Activated naive CD4-positive, alpha-beta T cell treated with anti-CD3 and anti-CD28 coated beads for 36 hours (primary cell): ENCODE measurements at regions not wholly inside any gene's neighbourhood (a gene's known extent, or its start where the extent isn't known, plus 50 kb on each side); places are given as distances from the start of the nearest gene placed in this dataset.

Source experiments
- CTCF ChIA-PET: fragments of 350-600 bp; sonication (Branson Sonifier 250); formaldehyde crosslinking; loops from one replicate; lab custom pipeline; 2021; ENCODE audit warnings: antibody characterized with exemption; lab: Charles Lee
- DNase-seq: peaks from one replicate; pipeline ENCODE4 v3.0.0-alpha.2; 2020
- H3K27ac Mint-ChIP-seq: one replicate; pipeline ENCODE4 v1.8.0; 2021; ENCODE audit warnings: mild to moderate bottlenecking, mixed read lengths
- H3K27me3 Mint-ChIP-seq: one replicate; pipeline ENCODE4 v1.8.0; 2021; ENCODE audit warnings: low read depth, mixed read lengths
- H3K36me3 Mint-ChIP-seq: one replicate; pipeline ENCODE4 v1.8.0; 2021; ENCODE audit warnings: low read depth, mixed read lengths
- H3K4me1 Mint-ChIP-seq: one replicate; pipeline ENCODE4 v1.8.0; 2021; ENCODE audit warnings: low read depth, mixed read lengths
- H3K4me3 Mint-ChIP-seq: one replicate; pipeline ENCODE4 v1.8.0; 2021; ENCODE audit warnings: mild to moderate bottlenecking, moderate library complexity, mixed read lengths
- H3K9me3 Mint-ChIP-seq: one replicate; pipeline ENCODE4 v1.8.0; 2021; ENCODE audit warnings: mixed read lengths
- intact Hi-C: fragments of 100-400 bp; cut with micrococcal nuclease; formaldehyde crosslinking; loops from one replicate; pipeline ENCODE4 v1.15.1; 2023

DNA sequence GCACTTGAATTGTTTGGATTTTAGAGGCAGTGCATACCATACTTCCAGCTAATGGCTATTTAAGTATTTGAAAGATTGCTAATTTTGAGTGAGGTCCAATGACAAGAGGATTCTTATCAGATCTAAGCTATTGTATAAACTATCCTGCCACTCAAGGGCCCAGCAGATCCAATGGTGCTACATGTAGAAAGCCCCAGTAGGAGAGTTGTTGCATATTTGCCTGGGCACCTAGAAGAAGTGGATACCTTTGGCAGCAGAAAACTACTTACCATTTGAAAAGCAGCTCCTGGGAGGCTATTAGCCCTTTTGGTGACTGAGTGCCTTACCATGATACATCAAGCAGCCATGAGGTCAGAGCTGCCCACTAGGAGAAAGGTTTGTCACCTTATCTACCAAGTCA is 447.3 kb downstream of the C4orf33 start:
- CTCF ChIA-PET: no interaction called here
- intact Hi-C loops: no loop called here
- H3K27ac Mint-ChIP-seq: no peak overlapping the region
- H3K9me3 Mint-ChIP-seq: no peaks in the 10 kb centered on the region
- H3K36me3 Mint-ChIP-seq: no peaks in the 10 kb centered on the region
- H3K4me1 Mint-ChIP-seq: no peaks in the 10 kb centered on the region
- DNase-seq: no peak
- no peaks in the 10 kb centered on the region for H3K27me3 Mint-ChIP-seq
- H3K4me3 Mint-ChIP-seq: no peak overlapping the region

DNA sequence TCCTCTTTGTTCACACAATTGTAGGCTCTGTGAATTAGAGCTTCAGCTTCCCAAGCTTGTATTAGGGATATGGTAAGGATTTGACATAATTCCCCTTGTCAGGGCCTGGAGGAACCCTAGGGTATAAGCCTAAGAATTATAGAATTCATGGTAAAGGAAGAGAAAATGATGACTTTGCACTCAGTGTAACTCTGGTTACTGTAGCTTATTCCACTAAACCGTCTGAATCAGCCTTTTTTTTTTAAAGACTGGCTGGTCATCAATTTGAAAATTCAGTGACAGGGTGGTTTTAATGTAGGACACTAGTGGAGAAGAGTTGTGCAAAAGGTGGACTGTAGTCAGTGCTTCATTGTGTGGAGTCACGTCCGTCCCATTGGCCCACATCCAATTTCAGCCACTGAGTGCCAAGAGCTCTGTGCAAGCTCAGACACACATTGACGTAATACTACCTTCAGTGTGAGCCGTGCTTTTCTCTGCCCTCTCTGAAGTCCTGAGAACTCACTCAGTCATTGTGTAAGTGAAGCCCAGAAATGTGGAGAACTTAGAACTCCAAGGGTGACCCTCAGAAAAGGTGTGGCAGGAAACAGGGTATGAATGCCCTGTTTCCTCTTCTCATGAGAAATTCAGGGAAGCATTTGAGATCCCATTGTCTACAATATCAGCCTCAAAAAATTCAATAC is 449.8 kb downstream of the C4orf33 start:
- Mint-ChIP-seq H3K4me3 (no peak overlapping the region), H3K27me3 (no peaks in the 10 kb centered on the region), H3K4me1 (no peaks in the 10 kb centered on the region), H3K36me3 (no peaks in the 10 kb centered on the region), H3K27ac (no peak overlapping the region), H3K9me3 (no peaks in the 10 kb centered on the region)
- CTCF ChIA-PET: interaction anchor here (0.6 kb wide), 1 partner anchor 596 kb away, joined by 4 read pairs; no protein-coding TSS in a partner anchor
- intact Hi-C loops: no loop called here
- no peak for DNase-seq

DNA sequence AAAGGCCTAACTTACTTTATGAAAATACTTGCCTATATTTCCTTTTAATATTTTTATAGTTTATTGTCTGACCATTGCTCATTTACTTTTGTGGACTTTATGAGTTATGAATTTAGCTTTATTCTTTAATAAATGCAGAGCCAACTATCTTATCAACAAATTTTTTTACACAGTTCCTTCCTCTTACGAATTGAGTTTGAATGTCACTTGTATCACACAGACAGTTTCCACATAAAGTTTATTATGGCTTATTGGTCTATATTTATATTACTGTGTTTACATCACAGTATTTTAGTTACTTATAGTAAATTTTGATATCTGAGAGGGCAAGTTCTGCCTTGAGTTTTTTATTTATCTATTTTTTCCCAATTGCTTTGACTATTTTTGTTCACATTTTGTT is 450.6 kb downstream of the C4orf33 start:
- CTCF ChIA-PET: no interaction called here
- no peaks in the 10 kb centered on the region for H3K36me3 Mint-ChIP-seq
- no peak overlapping the region for H3K4me3 Mint-ChIP-seq
- DNase-seq: no peak
- no peaks in the 10 kb centered on the region for H3K27me3 Mint-ChIP-seq
- no peaks in the 10 kb centered on the region for H3K9me3 Mint-ChIP-seq
- H3K4me1 Mint-ChIP-seq: no peaks in the 10 kb centered on the region
- intact Hi-C loops: no loop called here
- no peak overlapping the region for H3K27ac Mint-ChIP-seq

DNA sequence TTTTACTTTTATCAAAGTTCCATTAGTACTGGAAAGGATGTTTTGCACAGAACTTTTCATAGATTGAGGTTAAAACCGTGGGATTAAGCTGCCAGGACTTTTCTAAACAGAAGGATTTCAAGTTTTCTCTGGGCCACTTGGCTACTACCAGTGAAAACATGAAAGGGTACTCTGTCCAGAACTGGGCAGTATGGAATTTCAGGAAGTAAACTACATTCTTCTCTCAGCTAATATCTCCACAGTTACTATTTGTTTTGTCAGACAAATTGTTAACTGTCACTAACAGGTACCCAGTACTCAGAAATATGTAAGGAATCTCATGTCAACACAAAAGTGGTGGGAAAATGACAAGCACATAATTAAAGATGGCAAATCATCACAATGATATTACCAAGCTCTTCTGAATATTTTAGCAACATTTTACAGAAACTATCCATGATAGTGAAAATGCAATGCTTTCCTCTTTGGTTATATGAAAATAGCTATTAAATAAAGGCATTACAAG is 454.4 kb downstream of the C4orf33 start:
- Mint-ChIP-seq H3K27ac (no peak overlapping the region), H3K4me3 (no peak overlapping the region), H3K9me3 (no peaks in the 10 kb centered on the region), H3K36me3 (no peaks in the 10 kb centered on the region), H3K27me3 (no peaks in the 10 kb centered on the region), H3K4me1 (no peaks in the 10 kb centered on the region)
- DNase-seq: no peak
- intact Hi-C loops: no loop called here
- CTCF ChIA-PET: no interaction called here

DNA sequence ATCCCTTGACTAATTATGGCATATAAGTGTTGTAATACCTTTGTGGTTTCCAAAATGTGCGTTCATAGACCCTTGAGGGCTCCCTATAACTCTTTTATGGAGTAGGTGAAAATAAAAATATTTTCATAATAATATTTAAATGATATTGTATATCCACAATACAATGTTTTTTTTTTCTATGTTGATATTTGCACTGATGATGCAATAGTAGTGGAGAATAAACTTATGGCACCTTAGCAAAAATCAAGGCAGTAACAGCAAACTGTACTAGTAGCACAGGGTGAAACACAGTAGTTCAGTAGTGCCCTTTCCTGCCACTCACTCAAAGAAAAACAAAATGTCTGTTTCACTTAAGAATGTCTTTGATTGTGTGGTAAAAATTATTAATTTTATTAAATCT is 465.3 kb downstream of the C4orf33 start:
- Mint-ChIP-seq H3K9me3 (no peaks in the 10 kb centered on the region), H3K27me3 (no peaks in the 10 kb centered on the region), H3K4me1 (no peaks in the 10 kb centered on the region), H3K36me3 (no peaks in the 10 kb centered on the region), H3K4me3 (no peak overlapping the region), H3K27ac (no peak overlapping the region)
- intact Hi-C loops: no loop called here
- CTCF ChIA-PET: no interaction called here
- no peak for DNase-seq

DNA sequence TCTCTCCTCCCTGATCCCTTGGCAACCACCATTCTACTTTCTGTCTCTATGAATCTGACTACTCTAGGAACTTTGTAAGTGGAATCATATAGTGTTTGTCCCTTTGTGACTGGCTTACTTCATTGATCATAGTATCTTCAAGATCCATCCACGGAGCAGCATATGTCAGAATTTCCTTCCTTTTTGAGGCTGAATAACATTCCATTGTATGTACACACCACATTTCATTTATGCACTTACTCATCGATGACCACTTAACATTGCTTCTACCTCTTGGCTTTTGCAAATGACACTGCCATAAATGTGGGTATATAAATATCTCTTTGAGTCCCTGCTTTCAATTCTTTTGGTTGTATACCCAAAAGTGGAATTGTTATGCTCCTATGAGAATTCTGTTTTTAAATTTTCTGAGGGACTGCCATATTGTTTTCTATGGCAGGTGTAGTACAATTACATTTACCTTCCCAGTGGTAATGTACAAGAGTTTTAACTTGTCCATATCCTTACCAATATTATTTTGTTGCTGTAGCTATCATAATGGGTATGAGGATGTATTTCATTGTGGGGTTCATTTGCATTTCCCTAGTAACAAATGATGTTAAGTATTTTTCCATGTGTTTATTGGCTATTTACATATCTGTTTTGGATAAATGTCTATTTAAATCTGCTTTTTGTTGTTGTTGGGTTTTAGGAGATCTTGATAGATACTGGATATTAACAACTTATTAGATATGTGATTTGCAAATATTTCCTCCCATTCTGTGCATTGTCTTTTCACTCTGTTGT is 466.1 kb downstream of the C4orf33 start:
- H3K4me1 Mint-ChIP-seq: no peaks in the 10 kb centered on the region
- intact Hi-C loops: no loop called here
- CTCF ChIA-PET: no interaction called here

DNA sequence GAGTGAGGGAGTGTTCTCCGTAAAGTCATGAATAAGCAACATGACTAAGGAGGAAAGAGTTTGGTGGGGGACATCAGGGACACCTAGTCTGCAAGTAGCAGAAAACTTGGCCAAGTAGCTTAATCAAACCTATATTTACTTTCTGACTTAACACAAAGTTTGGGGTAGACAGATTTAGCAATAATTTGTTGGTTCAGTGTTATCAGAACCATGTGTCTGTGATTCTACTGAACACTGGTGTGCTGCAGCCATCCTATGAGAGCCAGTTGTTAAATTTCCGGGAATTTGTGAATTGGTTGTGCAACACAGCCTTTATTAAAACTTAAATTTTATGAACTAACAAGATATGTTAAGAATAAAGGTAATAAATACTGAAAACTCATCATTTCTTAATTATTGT is 469.3 kb downstream of the C4orf33 start:
- CTCF ChIA-PET: no interaction called here

More for the DNA sequence above, 466.1 kb downstream of the C4orf33 start:
- no peak for DNase-seq
- Mint-ChIP-seq H3K4me3 (no peak overlapping the region), H3K9me3 (no peaks in the 10 kb centered on the region), H3K27me3 (no peaks in the 10 kb centered on the region), H3K36me3 (no peaks in the 10 kb centered on the region), H3K27ac (no peak overlapping the region)

DNA sequence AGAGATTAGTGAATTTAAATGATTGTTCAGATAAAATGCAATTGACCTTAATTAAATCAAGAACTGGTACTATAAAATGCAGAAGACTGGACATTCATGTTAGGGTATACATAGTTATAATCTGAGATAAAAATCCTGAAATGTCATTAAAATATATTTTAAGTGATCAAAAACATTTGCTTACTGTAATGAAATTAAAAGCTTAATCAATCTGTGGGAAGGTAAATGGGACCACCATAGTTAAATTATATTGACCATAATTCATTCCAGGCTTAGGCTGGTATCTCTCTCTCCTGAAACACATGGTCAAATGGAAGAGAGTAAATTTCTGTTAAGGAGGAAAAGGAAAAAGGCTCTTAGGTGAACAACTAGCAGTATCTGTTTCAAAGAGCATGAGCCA is 474.4 kb downstream of the C4orf33 start:
- H3K27ac Mint-ChIP-seq: no peak overlapping the region
- H3K36me3 Mint-ChIP-seq: no peaks in the 10 kb centered on the region
- CTCF ChIA-PET: no interaction called here
- intact Hi-C loops: no loop called here
- no peaks in the 10 kb centered on the region for H3K4me1 Mint-ChIP-seq
- DNase-seq: no peak
- no peaks in the 10 kb centered on the region for H3K27me3 Mint-ChIP-seq
- no peak overlapping the region for H3K4me3 Mint-ChIP-seq
- H3K9me3 Mint-ChIP-seq: no peaks in the 10 kb centered on the region

More for the DNA sequence above, 469.3 kb downstream of the C4orf33 start:
- no peak overlapping the region for H3K27ac Mint-ChIP-seq
- intact Hi-C loops: no loop called here
- H3K4me1 Mint-ChIP-seq: no peaks in the 10 kb centered on the region
- no peak for DNase-seq
- no peak overlapping the region for H3K4me3 Mint-ChIP-seq
- no peaks in the 10 kb centered on the region for H3K27me3 Mint-ChIP-seq
- no peaks in the 10 kb centered on the region for H3K9me3 Mint-ChIP-seq
- no peaks in the 10 kb centered on the region for H3K36me3 Mint-ChIP-seq

DNA sequence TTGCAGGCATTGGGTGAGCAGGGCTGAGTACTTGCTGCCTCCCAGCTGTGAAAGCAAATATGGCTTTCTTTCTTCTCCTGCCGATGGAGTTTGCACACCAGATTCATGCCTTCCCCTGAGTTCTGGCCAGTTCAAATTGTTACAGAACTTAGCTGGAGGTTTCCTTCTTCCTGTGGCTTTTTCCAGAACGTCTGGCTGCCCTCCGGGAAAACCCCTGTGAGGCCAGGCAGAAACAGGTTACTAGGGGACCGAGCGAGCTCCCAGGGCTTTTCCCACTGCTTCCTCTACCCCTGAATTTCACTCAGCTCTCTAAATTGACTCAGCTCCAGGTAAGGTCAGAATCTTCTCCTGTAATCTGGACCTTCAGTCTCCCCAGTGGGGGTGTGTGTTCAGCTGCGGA is 482.4 kb downstream of the C4orf33 start:
- no peaks in the 10 kb centered on the region for H3K4me1 Mint-ChIP-seq
- CTCF ChIA-PET: no interaction called here
- H3K9me3 Mint-ChIP-seq: peaks cover 5% of the 10 kb centered on the region
- no peak for DNase-seq
- no peaks in the 10 kb centered on the region for H3K27me3 Mint-ChIP-seq
- no peak overlapping the region for H3K4me3 Mint-ChIP-seq
- no peak overlapping the region for H3K27ac Mint-ChIP-seq
- H3K36me3 Mint-ChIP-seq: no peaks in the 10 kb centered on the region
- intact Hi-C loops: no loop called here

DNA sequence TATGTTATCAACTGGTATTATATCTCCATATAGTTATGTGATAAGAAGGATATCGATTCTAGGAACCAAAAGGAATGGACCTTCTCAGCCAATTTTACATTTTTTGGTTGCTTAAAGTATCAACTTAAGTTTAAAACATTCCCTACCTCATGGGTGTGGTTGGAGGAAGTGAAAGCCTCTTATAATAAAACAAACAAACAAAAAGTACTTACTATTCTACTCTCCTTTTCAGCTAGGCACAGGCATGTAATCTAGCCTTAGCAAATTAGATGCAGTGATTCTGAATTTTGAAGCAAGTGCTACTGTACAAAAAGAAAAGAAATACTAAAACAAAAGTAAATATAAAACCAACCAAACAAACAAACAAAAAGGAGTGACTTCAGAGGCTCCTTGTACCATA is 485.4 kb downstream of the C4orf33 start:
- Mint-ChIP-seq H3K4me1 (no peaks in the 10 kb centered on the region), H3K27me3 (no peaks in the 10 kb centered on the region), H3K9me3 (peaks cover 1% of the 10 kb centered on the region), H3K36me3 (no peaks in the 10 kb centered on the region), H3K27ac (no peak overlapping the region), H3K4me3 (no peak overlapping the region)
- intact Hi-C loops: no loop called here
- CTCF ChIA-PET: no interaction called here
- DNase-seq: no peak

DNA sequence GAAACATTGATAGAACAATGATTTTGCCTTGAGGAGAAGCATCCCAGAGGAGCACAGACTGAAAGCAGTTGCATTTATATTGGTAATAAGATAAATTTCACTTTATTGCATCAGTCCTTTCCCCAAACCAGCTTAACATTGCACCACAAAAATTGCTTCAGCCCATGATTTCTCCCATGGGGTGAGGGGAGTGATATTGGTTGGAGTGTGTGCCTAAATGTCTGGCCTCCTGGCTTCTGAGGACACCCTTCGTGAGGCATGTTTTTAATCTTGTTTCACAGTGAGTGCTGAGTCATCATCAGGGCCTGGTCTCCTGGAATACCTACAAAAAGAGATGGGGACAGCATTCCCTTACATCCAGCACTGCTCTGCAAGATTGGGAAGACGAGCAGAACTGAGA is 487.9 kb downstream of the C4orf33 start:
- CTCF ChIA-PET: no interaction called here
- no peaks in the 10 kb centered on the region for H3K36me3 Mint-ChIP-seq
- DNase-seq: no peak

DNA sequence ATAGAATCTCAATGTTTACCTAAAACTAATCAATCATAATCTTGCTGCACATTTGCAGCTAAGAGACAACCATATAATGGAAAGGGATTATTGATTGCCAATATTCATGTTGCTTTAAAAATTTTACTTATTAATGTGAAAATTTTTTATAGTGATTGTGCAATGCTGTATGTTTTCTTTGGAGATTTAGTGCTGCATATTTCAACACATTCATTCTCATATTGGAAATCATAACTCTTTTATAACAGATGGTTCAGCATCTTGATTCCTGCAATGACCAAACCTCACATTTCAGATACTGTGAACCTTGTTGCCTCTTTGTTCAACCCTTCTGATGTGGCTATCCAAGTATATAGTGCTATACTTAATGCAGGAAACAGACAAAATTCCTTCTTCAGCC is 502.6 kb downstream of the C4orf33 start:
- Mint-ChIP-seq H3K9me3 (peaks cover 3% of the 10 kb centered on the region), H3K27me3 (no peaks in the 10 kb centered on the region), H3K27ac (no peak overlapping the region), H3K4me1 (no peaks in the 10 kb centered on the region), H3K36me3 (no peaks in the 10 kb centered on the region), H3K4me3 (no peak overlapping the region)
- CTCF ChIA-PET: no interaction called here
- intact Hi-C loops: no loop called here
- DNase-seq: no peak

More for the DNA sequence above, 487.9 kb downstream of the C4orf33 start:
- intact Hi-C loops: no loop called here
- no peaks in the 10 kb centered on the region for H3K4me1 Mint-ChIP-seq
- no peak overlapping the region for H3K27ac Mint-ChIP-seq
- H3K27me3 Mint-ChIP-seq: no peaks in the 10 kb centered on the region
- H3K4me3 Mint-ChIP-seq: no peak overlapping the region
- H3K9me3 Mint-ChIP-seq: no peaks in the 10 kb centered on the region

DNA sequence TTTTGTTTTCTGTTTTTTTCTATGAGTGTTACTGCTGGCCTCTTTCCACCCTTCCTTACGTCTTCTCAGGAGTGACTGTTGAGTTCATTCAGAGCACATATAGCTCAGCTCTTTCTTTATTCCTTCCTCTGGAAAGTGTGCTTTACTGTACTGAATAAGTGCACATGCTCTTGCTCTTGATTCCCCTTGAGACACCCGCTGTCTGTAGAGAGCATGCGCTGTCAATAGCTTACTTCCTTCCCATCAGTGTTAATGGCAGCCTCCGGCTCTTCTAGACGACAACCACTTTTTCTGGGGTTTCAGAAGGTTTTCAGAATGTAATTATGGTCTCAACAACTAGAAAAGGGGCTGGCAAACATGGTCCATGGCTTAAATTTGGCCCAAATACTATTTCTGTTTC is 504.9 kb downstream of the C4orf33 start:
- Mint-ChIP-seq H3K36me3 (no peaks in the 10 kb centered on the region), H3K4me3 (no peak overlapping the region), H3K27me3 (no peaks in the 10 kb centered on the region), H3K27ac (no peak overlapping the region), H3K4me1 (no peaks in the 10 kb centered on the region), H3K9me3 (no peaks in the 10 kb centered on the region)
- intact Hi-C loops: no loop called here
- no peak for DNase-seq
- CTCF ChIA-PET: no interaction called here
